Astrocyte (in vitro differentiated cells and primary cell): ENCODE measurements at regions not wholly inside any gene's neighbourhood (a gene's known extent, or its start where the extent isn't known, plus 50 kb on each side); places are given as distances from the start of the nearest gene placed in this dataset.
"Not testable (repeated sequence)": the region's sequence is repeated elsewhere in the genome, so short reads cannot be mapped to it uniquely, and the experiment has no call there.

Source experiments
- EZH2 ChIP-seq: IDR thresholded peaks from 2 replicates; pipeline ENCODE4 v1.6.1; 2012; ENCODE audit warnings: mild to moderate bottlenecking, low read length, inconsistent platforms; ENCODE audit not compliant: insufficient read depth
- TF ChIP-seq, protein P1 (sequence below): IDR thresholded peaks from 2 replicates; pipeline ENCODE4 v1.5.1; 2011; ENCODE audit warnings: low read depth, mild to moderate bottlenecking, inconsistent platforms, low read length, moderate library complexity; ENCODE audit not compliant: insufficient read depth

- TF ChIP-seq, protein P1, sequence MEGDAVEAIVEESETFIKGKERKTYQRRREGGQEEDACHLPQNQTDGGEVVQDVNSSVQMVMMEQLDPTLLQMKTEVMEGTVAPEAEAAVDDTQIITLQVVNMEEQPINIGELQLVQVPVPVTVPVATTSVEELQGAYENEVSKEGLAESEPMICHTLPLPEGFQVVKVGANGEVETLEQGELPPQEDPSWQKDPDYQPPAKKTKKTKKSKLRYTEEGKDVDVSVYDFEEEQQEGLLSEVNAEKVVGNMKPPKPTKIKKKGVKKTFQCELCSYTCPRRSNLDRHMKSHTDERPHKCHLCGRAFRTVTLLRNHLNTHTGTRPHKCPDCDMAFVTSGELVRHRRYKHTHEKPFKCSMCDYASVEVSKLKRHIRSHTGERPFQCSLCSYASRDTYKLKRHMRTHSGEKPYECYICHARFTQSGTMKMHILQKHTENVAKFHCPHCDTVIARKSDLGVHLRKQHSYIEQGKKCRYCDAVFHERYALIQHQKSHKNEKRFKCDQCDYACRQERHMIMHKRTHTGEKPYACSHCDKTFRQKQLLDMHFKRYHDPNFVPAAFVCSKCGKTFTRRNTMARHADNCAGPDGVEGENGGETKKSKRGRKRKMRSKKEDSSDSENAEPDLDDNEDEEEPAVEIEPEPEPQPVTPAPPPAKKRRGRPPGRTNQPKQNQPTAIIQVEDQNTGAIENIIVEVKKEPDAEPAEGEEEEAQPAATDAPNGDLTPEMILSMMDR: not testable (repeated sequence)
- not testable (repeated sequence) for TF ChIP-seq EZH2
Observed at GRCh38 chrX:64657229-64657628, 262.0 kb upstream of the MTMR8 start.
